ENCODE measurements at regions not wholly inside any gene's neighbourhood (a gene's known extent, or its start where the extent isn't known, plus 50 kb on each side); places are given as distances from the start of the nearest gene placed in this dataset.

- TF ChIP-seq PBX3 (IDR thresholded peaks at IDR 0.05) (no peak), NFIC (IDR thresholded peaks at IDR 0.05; ENCODE audit: borderline replicate concordance) (no peak), SIN3A (IDR thresholded peaks at IDR 0.05; ENCODE audit: borderline replicate concordance, low read depth, low read length) (no peak), EP300 (IDR thresholded peaks at IDR 0.05; ENCODE audit: borderline replicate concordance in 1 of 2, low read depth in 1 of 2, low read length in 1 of 2) (no peak), REST (IDR thresholded peaks at IDR 0.05; ENCODE audit: low read depth, low read length) (no peak), TCF12 (IDR thresholded peaks at IDR 0.05) (no peak), TEAD4 (IDR thresholded peaks at IDR 0.05; ENCODE audit: borderline replicate concordance, insufficient read depth) (no peak)
- TF ChIP-seq, protein P1, sequence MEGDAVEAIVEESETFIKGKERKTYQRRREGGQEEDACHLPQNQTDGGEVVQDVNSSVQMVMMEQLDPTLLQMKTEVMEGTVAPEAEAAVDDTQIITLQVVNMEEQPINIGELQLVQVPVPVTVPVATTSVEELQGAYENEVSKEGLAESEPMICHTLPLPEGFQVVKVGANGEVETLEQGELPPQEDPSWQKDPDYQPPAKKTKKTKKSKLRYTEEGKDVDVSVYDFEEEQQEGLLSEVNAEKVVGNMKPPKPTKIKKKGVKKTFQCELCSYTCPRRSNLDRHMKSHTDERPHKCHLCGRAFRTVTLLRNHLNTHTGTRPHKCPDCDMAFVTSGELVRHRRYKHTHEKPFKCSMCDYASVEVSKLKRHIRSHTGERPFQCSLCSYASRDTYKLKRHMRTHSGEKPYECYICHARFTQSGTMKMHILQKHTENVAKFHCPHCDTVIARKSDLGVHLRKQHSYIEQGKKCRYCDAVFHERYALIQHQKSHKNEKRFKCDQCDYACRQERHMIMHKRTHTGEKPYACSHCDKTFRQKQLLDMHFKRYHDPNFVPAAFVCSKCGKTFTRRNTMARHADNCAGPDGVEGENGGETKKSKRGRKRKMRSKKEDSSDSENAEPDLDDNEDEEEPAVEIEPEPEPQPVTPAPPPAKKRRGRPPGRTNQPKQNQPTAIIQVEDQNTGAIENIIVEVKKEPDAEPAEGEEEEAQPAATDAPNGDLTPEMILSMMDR (IDR thresholded peaks at IDR 0.05), result no peak
- TF ChIP-seq, protein P2, sequence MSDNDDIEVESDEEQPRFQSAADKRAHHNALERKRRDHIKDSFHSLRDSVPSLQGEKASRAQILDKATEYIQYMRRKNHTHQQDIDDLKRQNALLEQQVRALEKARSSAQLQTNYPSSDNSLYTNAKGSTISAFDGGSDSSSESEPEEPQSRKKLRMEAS (IDR thresholded peaks at IDR 0.05; ENCODE audit: low read depth), result no peak
Measured at GRCh38 chr6:11459079-11459610, 78.4 kb upstream of the TMEM170B start.
